Upper lobe of left lung (tissue), 4 donors: ENCODE measurements at regions not wholly inside any gene's neighbourhood (a gene's known extent, or its start where the extent isn't known, plus 50 kb on each side); places are given as distances from the start of the nearest gene placed in this dataset.

Experiments
- POLR2A ChIP-seq, 4 donors: fragments of 450-650 bp; IDR thresholded peaks; one replicate each; pipeline ENCODE4 v1.5.1; 2016 to 2017; ENCODE audit warnings: antibody characterized with exemption in 4 of 4, mild to moderate bottlenecking in 2 of 4
- TF ChIP-seq, protein P1 (sequence below), 6 experiments: fragments of 450-650 bp in 4 of 6; fragments of 200-600 bp in 2 of 6; sonication (generic) in 2 of 6; IDR thresholded peaks; one replicate each; pipeline ENCODE4 v1.5.1; 2016 to 2019; ENCODE audit warnings: antibody characterized with exemption in 6 of 6

- TF ChIP-seq, protein P1, sequence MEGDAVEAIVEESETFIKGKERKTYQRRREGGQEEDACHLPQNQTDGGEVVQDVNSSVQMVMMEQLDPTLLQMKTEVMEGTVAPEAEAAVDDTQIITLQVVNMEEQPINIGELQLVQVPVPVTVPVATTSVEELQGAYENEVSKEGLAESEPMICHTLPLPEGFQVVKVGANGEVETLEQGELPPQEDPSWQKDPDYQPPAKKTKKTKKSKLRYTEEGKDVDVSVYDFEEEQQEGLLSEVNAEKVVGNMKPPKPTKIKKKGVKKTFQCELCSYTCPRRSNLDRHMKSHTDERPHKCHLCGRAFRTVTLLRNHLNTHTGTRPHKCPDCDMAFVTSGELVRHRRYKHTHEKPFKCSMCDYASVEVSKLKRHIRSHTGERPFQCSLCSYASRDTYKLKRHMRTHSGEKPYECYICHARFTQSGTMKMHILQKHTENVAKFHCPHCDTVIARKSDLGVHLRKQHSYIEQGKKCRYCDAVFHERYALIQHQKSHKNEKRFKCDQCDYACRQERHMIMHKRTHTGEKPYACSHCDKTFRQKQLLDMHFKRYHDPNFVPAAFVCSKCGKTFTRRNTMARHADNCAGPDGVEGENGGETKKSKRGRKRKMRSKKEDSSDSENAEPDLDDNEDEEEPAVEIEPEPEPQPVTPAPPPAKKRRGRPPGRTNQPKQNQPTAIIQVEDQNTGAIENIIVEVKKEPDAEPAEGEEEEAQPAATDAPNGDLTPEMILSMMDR (IDR thresholded peaks at IDR 0.05), result no peak
- no peak for TF ChIP-seq POLR2A (IDR thresholded peaks at IDR 0.05)
These were observed 478.3 kb downstream of the FBXO15 start for GRCh38 chr18:73669297-73669696.
